B cell (primary cell): ENCODE measurements at regions not wholly inside any gene's neighbourhood (a gene's known extent, or its start where the extent isn't known, plus 50 kb on each side); places are given as distances from the start of the nearest gene placed in this dataset.

Experiments
- ATAC-seq: fragments of 200-7000 bp; cut with Tn5 transposase; one replicate; pipeline ENCODE4 v1.10.0; 2021; ENCODE audit warnings: low read depth, mild to moderate bottlenecking, moderate number of reproducible peaks, moderate library complexity
- CTCF ChIA-PET: fragments of 350-600 bp; sonication (Branson Sonifier 250); formaldehyde crosslinking; loops from one replicate; lab custom pipeline; 2021; ENCODE audit warnings: antibody characterized with exemption, inconsistent platforms; lab: Charles Lee
- POLR2A ChIA-PET: fragments of 350-600 bp; sonication (Branson Sonifier 250); formaldehyde crosslinking; loops from one replicate; lab custom pipeline; 2021; ENCODE audit warnings: antibody characterized with exemption; lab: Charles Lee
- DNase-seq: peaks from one replicate; pipeline ENCODE4 v3.0.0; 2013
- H2AFZ ChIP-seq: 2 replicates; pipeline ENCODE4 v1.6.1; 2012; ENCODE audit warnings: mild to moderate bottlenecking, low read depth, low read length; ENCODE audit not compliant: insufficient read depth, poor library complexity, severe bottlenecking
- H3K27ac ChIP-seq, 2 donors: 1 replicate in 1 of 2; 2 replicates in 1 of 2; pipeline ENCODE4 v1.5.1; 2012 to 2013; ENCODE audit warnings: low read length in 2 of 2, mild to moderate bottlenecking in 2 of 2, moderate library complexity in 1 of 2
- H3K27me3 ChIP-seq, 4 experiments: fragments of 200-600 bp in 1 of 4; sonication (generic) in 1 of 4; replicated peaks in 1 of 4; 1 replicate in 2 of 4; 2 replicates in 2 of 4; pipeline versions ENCODE4 v1.6.1 to v1.7.0; 2013 to 2016; ENCODE audit warnings: low read length in 3 of 4, mild to moderate bottlenecking in 2 of 4, mixed read lengths in 1 of 4, moderate library complexity in 1 of 4; ENCODE audit not compliant: insufficient read depth in 4 of 4, control insufficient read depth in 3 of 4; ENCODE audit errors: control extremely low read depth in 1 of 4
- H3K36me3 ChIP-seq, 2 experiments: replicated peaks in 1 of 2; 1 replicate in 1 of 2; 2 replicates in 1 of 2; pipeline versions ENCODE4 v1.6.1 to v1.7.1; 2013; ENCODE audit warnings: low read length in 1 of 2; ENCODE audit not compliant: insufficient read depth in 2 of 2, control insufficient read depth in 1 of 2; ENCODE audit errors: control extremely low read depth in 1 of 2, extremely low read depth in 1 of 2
- H3K4me1 ChIP-seq, 2 donors: fragments of 200-600 bp in 1 of 2; sonication (generic) in 1 of 2; 1 replicate in 1 of 2; 2 replicates in 1 of 2; pipeline versions ENCODE4 v1.5.1 to v1.6.1; 2013 to 2017; ENCODE audit warnings: low read length in 2 of 2; ENCODE audit not compliant: control insufficient read depth in 2 of 2, insufficient read depth in 2 of 2
- H3K4me2 ChIP-seq: replicated peaks from 2 replicates; pipeline ENCODE3; 2012; ENCODE audit warnings: mild to moderate bottlenecking, low read depth, low read length; ENCODE audit not compliant: poor library complexity, severe bottlenecking
- H3K4me3 ChIP-seq, 5 experiments: fragments of 200-600 bp in 1 of 5; sonication (generic) in 1 of 5; 1 replicate in 3 of 5; 2 replicates in 2 of 5; pipeline versions ENCODE4 v1.5.1 to v1.7.0; 2011 to 2016; ENCODE audit warnings: low read length in 4 of 5, mild to moderate bottlenecking in 4 of 5, low read depth in 2 of 5, control low read depth in 1 of 5, moderate library complexity in 1 of 5; ENCODE audit not compliant: insufficient read depth in 1 of 5; ENCODE audit errors: control extremely low read depth in 1 of 5, extremely low read depth in 1 of 5
- H3K79me2 ChIP-seq: fragments of 200-600 bp; sonication (generic); one replicate; pipeline ENCODE4 v1.6.0; 2016; ENCODE audit warnings: low read length; ENCODE audit not compliant: control insufficient read depth, insufficient read depth
- H3K9ac ChIP-seq: fragments of 200-600 bp; sonication (generic); 2 replicates; pipeline ENCODE4 v1.6.1; 2017; ENCODE audit warnings: mild to moderate bottlenecking, low read length, moderate library complexity
- H3K9me3 ChIP-seq, 3 donors: one replicate each; pipeline versions ENCODE4 v1.6.1 to v1.7.1; 2013; ENCODE audit warnings: low read length in 2 of 3; ENCODE audit not compliant: control insufficient read depth in 2 of 3, insufficient read depth in 1 of 3; ENCODE audit errors: control extremely low read depth in 1 of 3
- H4K20me1 ChIP-seq: 2 replicates; pipeline ENCODE4 v1.6.0; 2012; ENCODE audit warnings: mild to moderate bottlenecking, low read length; ENCODE audit not compliant: insufficient read depth, control insufficient read depth, poor library complexity, severe bottlenecking
- H3K27ac Mint-ChIP-seq: one replicate; pipeline ENCODE4 v1.8.0; 2021; ENCODE audit warnings: mixed read lengths
- H3K27me3 Mint-ChIP-seq: one replicate; pipeline ENCODE4 v1.8.0; 2021; ENCODE audit warnings: mixed read lengths
- H3K4me1 Mint-ChIP-seq: one replicate; pipeline ENCODE4 v1.8.0; 2021; ENCODE audit warnings: mixed read lengths
- H3K4me3 Mint-ChIP-seq: one replicate; pipeline ENCODE4 v1.8.0; 2021; ENCODE audit warnings: mixed read lengths
- H3K9me3 Mint-ChIP-seq: one replicate; pipeline ENCODE4 v1.8.0; 2022; ENCODE audit warnings: mixed read lengths; ENCODE audit not compliant: insufficient read depth
- EZH2 ChIP-seq: IDR thresholded peaks from 2 replicates; pipeline ENCODE4 v1.6.1; 2012; ENCODE audit warnings: borderline replicate concordance, low read depth, mild to moderate bottlenecking, moderate library complexity, low read length; ENCODE audit not compliant: insufficient read depth, poor library complexity, severe bottlenecking
- WGBS: methylation state at CpG from one replicate; pipeline ENCODE4 v1.1.5; 2013; ENCODE audit warnings: missing lambda C conversion rate; ENCODE audit not compliant: insufficient coverage; 5-methylcytosine and 5-hydroxymethylcytosine counted together
- intact Hi-C: fragments of 100-400 bp; cut with micrococcal nuclease; formaldehyde crosslinking; loops from one replicate; pipeline ENCODE4 v1.10.0; 2022
- TF ChIP-seq, protein P1 (sequence below): fragments of 200-600 bp; IDR thresholded peaks from one replicate; pipeline ENCODE4 v1.8.0; 2022; ENCODE audit warnings: antibody characterized with exemption, mild to moderate bottlenecking

DNA sequence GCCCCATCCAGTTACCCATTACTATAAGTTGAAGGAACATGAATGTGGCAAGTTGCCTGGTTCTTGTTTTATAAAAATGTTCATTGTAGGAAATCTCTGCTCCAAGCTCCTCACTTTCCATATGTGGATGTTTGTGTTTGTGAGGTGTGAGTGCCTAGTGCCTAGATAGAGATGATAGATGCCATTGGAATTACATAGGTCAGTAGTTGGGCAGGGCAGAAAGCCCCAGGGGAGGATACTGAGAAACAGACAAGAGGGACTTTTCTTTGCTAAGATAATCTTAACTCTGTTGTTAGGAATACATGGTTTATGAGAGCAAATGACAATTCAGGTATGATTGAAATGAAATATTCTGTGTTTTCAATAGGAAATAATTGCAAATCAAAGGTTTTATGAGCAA, 226.3 kb upstream of the GRIP1 start:
- no peak for DNase-seq
- no peaks in the 10 kb centered on the region for H4K20me1 ChIP-seq
- peaks cover 14 to 16% of the 10 kb centered on the region in 2 donors for H3K4me1 ChIP-seq
- no peak for TF ChIP-seq EZH2
- TF ChIP-seq, protein P1, sequence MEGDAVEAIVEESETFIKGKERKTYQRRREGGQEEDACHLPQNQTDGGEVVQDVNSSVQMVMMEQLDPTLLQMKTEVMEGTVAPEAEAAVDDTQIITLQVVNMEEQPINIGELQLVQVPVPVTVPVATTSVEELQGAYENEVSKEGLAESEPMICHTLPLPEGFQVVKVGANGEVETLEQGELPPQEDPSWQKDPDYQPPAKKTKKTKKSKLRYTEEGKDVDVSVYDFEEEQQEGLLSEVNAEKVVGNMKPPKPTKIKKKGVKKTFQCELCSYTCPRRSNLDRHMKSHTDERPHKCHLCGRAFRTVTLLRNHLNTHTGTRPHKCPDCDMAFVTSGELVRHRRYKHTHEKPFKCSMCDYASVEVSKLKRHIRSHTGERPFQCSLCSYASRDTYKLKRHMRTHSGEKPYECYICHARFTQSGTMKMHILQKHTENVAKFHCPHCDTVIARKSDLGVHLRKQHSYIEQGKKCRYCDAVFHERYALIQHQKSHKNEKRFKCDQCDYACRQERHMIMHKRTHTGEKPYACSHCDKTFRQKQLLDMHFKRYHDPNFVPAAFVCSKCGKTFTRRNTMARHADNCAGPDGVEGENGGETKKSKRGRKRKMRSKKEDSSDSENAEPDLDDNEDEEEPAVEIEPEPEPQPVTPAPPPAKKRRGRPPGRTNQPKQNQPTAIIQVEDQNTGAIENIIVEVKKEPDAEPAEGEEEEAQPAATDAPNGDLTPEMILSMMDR, result no peak
- no peak overlapping the region for H3K4me2 ChIP-seq
- Mint-ChIP-seq H3K27ac (no peak overlapping the region), H3K4me3 (no peak overlapping the region), H3K9me3 (no peaks in the 10 kb centered on the region), H3K4me1 (peaks cover 19% of the 10 kb centered on the region), H3K27me3 (peaks cover 4% of the 10 kb centered on the region)
- no peak for ATAC-seq
- H3K79me2 ChIP-seq, result no peaks in the 10 kb centered on the region
- ChIA-PET POLR2A (no interaction called here), CTCF (no interaction called here)
- no peak overlapping the region for H3K4me3 ChIP-seq
- intact Hi-C loops, result no loop called here
- H2AFZ ChIP-seq, result no peak overlapping the region
- no peak overlapping the region for H3K9ac ChIP-seq
- no peaks in the 10 kb centered on the region for H3K27me3 ChIP-seq
- no peaks in the 10 kb centered on the region for H3K36me3 ChIP-seq
- H3K9me3 ChIP-seq, result no peaks in the 10 kb centered on the region
- no peak overlapping the region for H3K27ac ChIP-seq

DNA sequence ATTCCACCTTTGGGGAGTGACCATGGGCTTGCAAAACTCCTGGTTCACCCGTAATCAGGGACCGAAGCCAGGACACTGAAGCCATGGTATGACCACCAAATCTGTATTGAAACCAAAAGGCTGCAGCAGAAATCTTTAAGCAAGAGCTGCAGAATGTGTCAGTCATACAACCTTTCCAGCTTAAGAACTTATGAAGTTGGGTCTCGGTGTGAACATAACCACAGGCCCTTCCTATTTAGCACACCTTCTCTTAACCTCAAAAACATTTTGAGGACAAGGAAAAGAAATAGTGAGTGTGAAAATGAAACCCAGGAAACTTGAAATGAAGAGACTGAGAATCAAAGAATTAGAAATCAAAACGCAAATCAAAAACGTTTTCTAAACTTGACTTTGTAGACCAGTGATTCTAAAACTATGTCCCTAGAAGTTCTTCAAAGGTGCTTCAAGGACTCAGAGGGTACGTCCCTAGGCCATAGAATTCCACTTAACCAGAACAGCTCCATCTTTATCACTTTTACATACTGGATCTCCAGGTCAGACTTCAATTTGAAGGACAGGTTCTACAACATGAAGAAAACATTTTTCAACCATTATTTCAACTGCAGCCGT, 231.6 kb upstream of the GRIP1 start:
- 86% methylated on average over 5 of the region's 7 CpGs for WGBS
- Mint-ChIP-seq H3K27me3 (peaks cover 13% of the 10 kb centered on the region), H3K27ac (no peak overlapping the region), H3K4me1 (no peaks in the 10 kb centered on the region), H3K9me3 (no peaks in the 10 kb centered on the region), H3K4me3 (no peak overlapping the region)
- Histone ChIP-seq H3K9ac (no peak overlapping the region), H3K79me2 (no peaks in the 10 kb centered on the region), H3K4me1 (no peaks in the 10 kb centered on the region), H3K4me2 (no peak overlapping the region), H3K9me3 (peaks cover 0 to 1% (median 0%) of the 10 kb centered on the region in 3 donors), H3K36me3 (no peaks in the 10 kb centered on the region), H3K4me3 (no peak overlapping the region), H4K20me1 (no peaks in the 10 kb centered on the region), H3K27ac (no peak overlapping the region), H2AFZ (no peak overlapping the region), H3K27me3 (peaks cover 0 to 2% (median 0%) of the 10 kb centered on the region in 4 experiments)
- POLR2A ChIA-PET, result no interaction called here
- ATAC-seq (no peak), DNase-seq (no peak)
- intact Hi-C loops, result no loop called here
- CTCF ChIA-PET, result no interaction called here
- TF ChIP-seq EZH2, result no peak
- TF ChIP-seq, protein P1, result no peak
